Fibroblast of pulmonary artery (primary cell): ENCODE measurements at regions not wholly inside any gene's neighbourhood (a gene's known extent, or its start where the extent isn't known, plus 50 kb on each side); places are given as distances from the start of the nearest gene placed in this dataset.

Experiments
- DNase-seq: peaks from one replicate; pipeline ENCODE4 v3.0.0-alpha.2; 2010; ENCODE audit warnings: low read depth
- H3K4me3 ChIP-seq: replicated peaks from 2 replicates; pipeline ENCODE4 v1.5.1; 2011; ENCODE audit warnings: low read depth, mild to moderate bottlenecking, control low read depth, low read length, moderate library complexity
- TF ChIP-seq, protein P1 (sequence below): IDR thresholded peaks from 2 replicates; pipeline ENCODE4 v1.5.1; 2011; ENCODE audit warnings: mild to moderate bottlenecking, control low read depth, low read length, inconsistent platforms; ENCODE audit errors: missing control alignments

DNA sequence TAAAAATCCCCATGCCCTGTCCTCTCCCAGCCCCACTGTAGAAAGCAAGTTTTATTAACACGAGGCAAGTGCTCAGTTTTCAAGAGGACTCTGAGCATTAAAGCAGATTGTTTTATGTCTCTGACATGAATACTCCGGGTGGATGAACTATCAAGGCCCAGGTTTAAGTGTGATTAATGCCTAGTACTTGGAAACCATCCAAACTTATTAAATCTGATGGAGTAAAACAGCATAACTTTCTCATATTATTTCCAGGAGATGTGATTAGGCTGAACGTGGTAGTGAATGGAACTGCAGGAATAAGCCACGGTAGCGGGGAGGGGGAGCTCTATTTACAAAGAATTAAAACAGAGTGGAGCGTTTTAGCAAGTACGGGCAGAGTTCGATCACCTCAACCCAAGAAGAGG, 144.2 kb upstream of the RNF32 start:
- H3K4me3 ChIP-seq, result no peak overlapping the region
- no peak for DNase-seq
- TF ChIP-seq, protein P1, sequence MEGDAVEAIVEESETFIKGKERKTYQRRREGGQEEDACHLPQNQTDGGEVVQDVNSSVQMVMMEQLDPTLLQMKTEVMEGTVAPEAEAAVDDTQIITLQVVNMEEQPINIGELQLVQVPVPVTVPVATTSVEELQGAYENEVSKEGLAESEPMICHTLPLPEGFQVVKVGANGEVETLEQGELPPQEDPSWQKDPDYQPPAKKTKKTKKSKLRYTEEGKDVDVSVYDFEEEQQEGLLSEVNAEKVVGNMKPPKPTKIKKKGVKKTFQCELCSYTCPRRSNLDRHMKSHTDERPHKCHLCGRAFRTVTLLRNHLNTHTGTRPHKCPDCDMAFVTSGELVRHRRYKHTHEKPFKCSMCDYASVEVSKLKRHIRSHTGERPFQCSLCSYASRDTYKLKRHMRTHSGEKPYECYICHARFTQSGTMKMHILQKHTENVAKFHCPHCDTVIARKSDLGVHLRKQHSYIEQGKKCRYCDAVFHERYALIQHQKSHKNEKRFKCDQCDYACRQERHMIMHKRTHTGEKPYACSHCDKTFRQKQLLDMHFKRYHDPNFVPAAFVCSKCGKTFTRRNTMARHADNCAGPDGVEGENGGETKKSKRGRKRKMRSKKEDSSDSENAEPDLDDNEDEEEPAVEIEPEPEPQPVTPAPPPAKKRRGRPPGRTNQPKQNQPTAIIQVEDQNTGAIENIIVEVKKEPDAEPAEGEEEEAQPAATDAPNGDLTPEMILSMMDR, result no peak

GRCh38 chr7:156494960-156495359, 145.6 kb upstream of the RNF32 start:
- no peak overlapping the region for H3K4me3 ChIP-seq
- DNase-seq, result no peak
- TF ChIP-seq, protein P1, result no peak

GRCh38 chr7:156493942-156494341, 146.6 kb upstream of the RNF32 start:
- no peak overlapping the region for H3K4me3 ChIP-seq
- TF ChIP-seq, protein P1, result no peak
- no peak for DNase-seq

DNA sequence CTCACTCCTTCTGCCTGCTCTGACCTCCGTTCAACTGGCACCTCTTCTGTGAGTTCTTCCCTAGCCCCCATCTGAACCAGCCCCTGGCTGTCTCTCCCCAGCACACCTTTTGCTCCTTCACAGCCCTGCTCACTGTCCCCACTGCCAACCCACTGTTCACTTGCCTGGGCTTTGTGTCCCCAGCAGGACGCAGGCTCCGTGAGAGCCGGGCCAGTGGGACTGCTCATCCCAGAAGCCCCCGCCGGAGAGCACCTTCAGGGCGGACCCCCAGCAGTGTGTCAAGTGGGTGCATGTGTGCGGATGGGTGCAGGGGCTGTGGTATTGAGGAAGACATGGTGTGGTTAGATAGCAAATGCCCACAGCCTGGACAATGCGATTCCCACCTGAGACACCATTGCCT, 148.4 kb upstream of the RNF32 start:
- no peak overlapping the region for H3K4me3 ChIP-seq
- TF ChIP-seq, protein P1, result no peak
- no peak for DNase-seq

- DNase-seq, result no peak
- TF ChIP-seq, protein P1, result no peak
- H3K4me3 ChIP-seq, result no peak overlapping the region
These were observed 149.1 kb upstream of the RNF32 start for GRCh38 chr7:156491435-156491834.

- TF ChIP-seq, protein P1, result no peak
- H3K4me3 ChIP-seq, result no peak overlapping the region
- DNase-seq, result no peak
These were observed 150.4 kb upstream of the RNF32 start for GRCh38 chr7:156490021-156490800.
